ENCODE measurements at regions not wholly inside any gene's neighbourhood (a gene's known extent, or its start where the extent isn't known, plus 50 kb on each side); places are given as distances from the start of the nearest gene placed in this dataset.

DNA sequence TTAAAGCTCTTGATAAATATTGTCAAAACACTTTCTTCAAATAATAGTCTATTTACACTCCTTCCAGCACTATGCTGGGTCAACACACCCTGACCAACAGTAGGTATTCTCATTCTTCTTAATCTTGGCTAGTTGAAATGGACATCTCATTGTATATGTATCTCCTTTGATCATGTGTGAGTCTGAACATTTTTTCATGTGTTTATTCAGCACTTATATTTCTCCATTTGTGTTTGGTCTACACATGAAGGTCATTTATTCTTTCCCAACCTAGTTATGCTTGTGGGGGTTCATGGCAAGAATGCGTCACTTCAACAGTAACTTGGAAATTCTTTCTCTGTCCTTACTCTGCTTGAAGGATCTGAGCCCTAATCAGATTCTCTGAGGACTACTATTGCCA lies 133.1 kb upstream of the ARID2 start:
- no peak overlapping the region for H3K4me3 ChIP-seq (ENCODE audit: low read depth, low read length)
- no peak for DNase-seq (ENCODE audit: low read depth)
- TF ChIP-seq, protein P1, sequence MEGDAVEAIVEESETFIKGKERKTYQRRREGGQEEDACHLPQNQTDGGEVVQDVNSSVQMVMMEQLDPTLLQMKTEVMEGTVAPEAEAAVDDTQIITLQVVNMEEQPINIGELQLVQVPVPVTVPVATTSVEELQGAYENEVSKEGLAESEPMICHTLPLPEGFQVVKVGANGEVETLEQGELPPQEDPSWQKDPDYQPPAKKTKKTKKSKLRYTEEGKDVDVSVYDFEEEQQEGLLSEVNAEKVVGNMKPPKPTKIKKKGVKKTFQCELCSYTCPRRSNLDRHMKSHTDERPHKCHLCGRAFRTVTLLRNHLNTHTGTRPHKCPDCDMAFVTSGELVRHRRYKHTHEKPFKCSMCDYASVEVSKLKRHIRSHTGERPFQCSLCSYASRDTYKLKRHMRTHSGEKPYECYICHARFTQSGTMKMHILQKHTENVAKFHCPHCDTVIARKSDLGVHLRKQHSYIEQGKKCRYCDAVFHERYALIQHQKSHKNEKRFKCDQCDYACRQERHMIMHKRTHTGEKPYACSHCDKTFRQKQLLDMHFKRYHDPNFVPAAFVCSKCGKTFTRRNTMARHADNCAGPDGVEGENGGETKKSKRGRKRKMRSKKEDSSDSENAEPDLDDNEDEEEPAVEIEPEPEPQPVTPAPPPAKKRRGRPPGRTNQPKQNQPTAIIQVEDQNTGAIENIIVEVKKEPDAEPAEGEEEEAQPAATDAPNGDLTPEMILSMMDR (conservative IDR thresholded peaks at IDR 0.05; ENCODE audit: low read depth, low read length) = no peak

DNA sequence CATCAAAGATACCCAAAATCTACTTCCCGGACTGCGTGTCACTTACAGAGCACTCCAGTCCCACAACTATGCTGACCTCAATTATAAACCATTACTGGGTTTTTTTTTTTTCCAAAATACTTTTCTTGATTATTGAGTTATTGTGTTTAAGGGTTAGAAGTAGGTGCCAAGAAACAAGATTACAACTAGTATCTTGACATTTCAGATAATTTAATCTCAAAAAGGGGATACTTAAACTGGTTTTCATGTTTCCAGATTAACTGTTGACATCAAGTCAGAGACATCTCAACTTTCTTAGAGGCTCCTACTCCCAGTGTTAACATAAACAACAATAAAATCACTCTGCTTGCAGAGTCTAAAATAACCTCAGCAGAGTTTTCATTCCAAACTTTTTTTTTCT lies 131.2 kb upstream of the ARID2 start:
- no peak for DNase-seq (ENCODE audit: low read depth)
- no peak overlapping the region for H3K4me3 ChIP-seq (ENCODE audit: low read depth, low read length)
- TF ChIP-seq, protein P1 (conservative IDR thresholded peaks at IDR 0.05; ENCODE audit: low read depth, low read length) = no peak

DNA sequence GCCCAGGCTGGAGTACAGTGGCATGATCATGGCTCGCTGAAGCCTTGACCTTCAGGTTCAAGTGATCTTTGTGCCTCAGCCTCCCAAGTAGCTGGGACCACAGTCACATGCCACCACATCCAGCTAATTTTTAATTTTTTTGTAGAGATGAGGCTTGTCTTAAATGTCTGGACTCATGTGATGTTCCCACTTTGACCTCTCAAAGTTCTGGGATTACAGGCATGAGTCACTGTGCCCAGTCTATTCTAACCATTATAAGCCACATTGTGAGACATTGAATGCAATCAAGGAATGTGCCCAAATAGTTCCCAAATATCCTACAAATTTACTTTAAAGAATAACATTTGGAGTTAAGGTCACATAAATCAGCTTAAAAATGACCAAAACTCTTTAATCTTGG lies 130.7 kb upstream of the ARID2 start:
- TF ChIP-seq, protein P1 (conservative IDR thresholded peaks at IDR 0.05; ENCODE audit: low read depth, low read length) = no peak
- DNase-seq (ENCODE audit: low read depth) = no peak
- H3K4me3 ChIP-seq (ENCODE audit: low read depth, low read length) = no peak overlapping the region

DNA sequence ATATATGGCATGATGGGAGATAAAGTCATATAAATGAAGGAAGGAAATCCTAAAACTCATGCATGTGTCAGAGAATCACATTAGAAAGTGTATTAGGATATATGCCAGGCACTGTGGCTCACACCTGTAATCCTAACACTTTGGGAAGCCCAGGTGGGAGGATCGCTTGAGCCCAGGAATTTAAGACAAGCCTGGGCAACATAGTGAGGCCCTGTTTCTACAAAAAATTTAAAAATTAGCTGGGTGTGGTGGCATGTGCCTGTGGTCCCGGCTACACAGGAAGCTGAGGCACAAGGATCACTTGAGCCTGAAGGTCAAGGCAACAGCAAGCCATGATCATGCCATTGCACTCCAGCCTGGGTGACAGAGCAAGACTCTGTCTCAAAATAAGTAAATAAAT lies 130.3 kb upstream of the ARID2 start:
- DNase-seq (ENCODE audit: low read depth) = no peak
- no peak overlapping the region for H3K4me3 ChIP-seq (ENCODE audit: low read depth, low read length)
- TF ChIP-seq, protein P1 (conservative IDR thresholded peaks at IDR 0.05; ENCODE audit: low read depth, low read length) = no peak

DNA sequence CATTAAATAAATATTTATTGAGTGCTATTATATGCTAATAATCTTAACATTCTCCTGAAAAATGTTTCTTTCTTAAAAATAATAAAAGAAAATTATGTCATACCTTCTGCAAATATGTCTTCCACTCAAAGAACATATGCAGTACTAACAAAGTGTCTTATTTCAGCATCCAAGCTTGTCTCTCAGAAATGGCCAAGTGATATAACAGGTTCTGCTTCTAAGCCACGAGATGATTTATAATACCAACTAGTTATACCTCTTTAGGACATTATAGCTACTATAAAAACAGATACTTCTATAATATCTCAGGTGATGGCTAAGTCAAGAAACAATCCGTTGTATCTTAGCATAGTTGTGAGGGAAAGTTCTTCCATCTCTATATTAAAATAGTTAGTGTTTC lies 128.1 kb upstream of the ARID2 start:
- H3K4me3 ChIP-seq (ENCODE audit: low read depth, low read length) = no peak overlapping the region
- no peak for DNase-seq (ENCODE audit: low read depth)
- TF ChIP-seq, protein P1 (conservative IDR thresholded peaks at IDR 0.05; ENCODE audit: low read depth, low read length) = no peak

DNA sequence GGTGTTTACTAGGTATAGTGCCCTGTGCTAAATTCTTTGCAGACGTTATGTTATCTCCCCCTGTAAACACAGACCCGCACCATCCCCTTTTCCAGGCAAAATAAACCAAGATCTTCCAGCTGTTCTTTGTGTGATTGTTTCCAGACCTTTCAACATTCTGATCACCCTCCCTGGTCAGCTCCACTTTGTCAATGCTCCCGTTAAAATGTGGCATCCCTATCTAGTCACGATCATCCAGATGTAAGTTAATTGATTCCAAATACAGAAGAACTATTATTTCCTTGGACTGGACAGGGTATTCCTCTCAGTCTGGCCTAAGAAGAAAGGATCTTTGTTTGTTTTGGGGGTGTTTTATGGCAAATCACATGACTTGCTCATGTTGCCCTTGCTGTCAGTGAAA lies 127.6 kb upstream of the ARID2 start:
- H3K4me3 ChIP-seq (ENCODE audit: low read depth, low read length) = no peak overlapping the region
- no peak for DNase-seq (ENCODE audit: low read depth)
- TF ChIP-seq, protein P1 (conservative IDR thresholded peaks at IDR 0.05; ENCODE audit: low read depth, low read length) = no peak

DNA sequence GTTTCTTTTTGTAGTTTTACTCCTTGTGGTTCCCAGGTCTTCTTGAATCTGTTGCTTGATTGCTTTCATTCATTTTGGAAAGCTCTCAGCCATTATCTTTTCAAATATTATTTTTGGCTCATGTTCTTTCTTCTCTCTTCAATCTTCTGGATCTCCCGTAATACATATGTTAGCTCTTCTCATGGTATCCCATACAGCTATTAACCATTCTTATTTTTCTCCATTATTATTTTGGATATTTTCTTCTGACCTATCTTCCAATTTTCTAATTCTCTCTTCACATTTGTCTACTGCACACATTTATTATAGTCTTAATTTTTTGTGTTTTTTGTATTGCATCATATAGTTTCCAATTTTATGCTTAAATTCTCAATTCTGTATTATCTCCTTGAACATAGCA lies 123.9 kb upstream of the ARID2 start:
- no peak for DNase-seq (ENCODE audit: low read depth)
- H3K4me3 ChIP-seq (ENCODE audit: low read depth, low read length) = no peak overlapping the region
- TF ChIP-seq, protein P1 (conservative IDR thresholded peaks at IDR 0.05; ENCODE audit: low read depth, low read length) = no peak
